IPS DF 6.9 (cell line): ENCODE measurements at regions not wholly inside any gene's neighbourhood (a gene's known extent, or its start where the extent isn't known, plus 50 kb on each side); places are given as distances from the start of the nearest gene placed in this dataset.

Source experiments
- DNase-seq: peaks from one replicate; pipeline ENCODE4 v3.0.0-alpha.2; 2013; ENCODE audit warnings: low read depth, low spot score
- H3K27ac ChIP-seq: one replicate; pipeline ENCODE4 v1.5.1; 2013; ENCODE audit warnings: low read length, control low read depth
- H3K27me3 ChIP-seq: 2 replicates; pipeline ENCODE4 v1.6.1; 2013; ENCODE audit warnings: mild to moderate bottlenecking, low read length; ENCODE audit not compliant: control insufficient read depth, insufficient read depth
- H3K36me3 ChIP-seq: 2 replicates; pipeline ENCODE4 v1.6.1; 2013; ENCODE audit warnings: low read length; ENCODE audit not compliant: control insufficient read depth, insufficient read depth
- H3K4me1 ChIP-seq: 2 replicates; pipeline ENCODE4 v1.6.1; 2013; ENCODE audit warnings: low read length; ENCODE audit not compliant: control insufficient read depth, insufficient read depth
- H3K4me3 ChIP-seq: 2 replicates; pipeline ENCODE4 v1.5.1; 2013; ENCODE audit warnings: mild to moderate bottlenecking, low read length
- H3K9me3 ChIP-seq: 2 replicates; pipeline ENCODE4 v1.6.1; 2013; ENCODE audit warnings: low read length, inconsistent platforms; ENCODE audit not compliant: control insufficient read depth, insufficient read depth
- WGBS: extraction: QIAGEN DNeasy Blood & Tissue Kit; methylation state at CpG from one replicate; pipeline ENCODE4 v1.1.7; 2013; ENCODE audit warnings: mixed read lengths, missing lambda C conversion rate; ENCODE audit not compliant: insufficient read length, insufficient coverage; 5-methylcytosine and 5-hydroxymethylcytosine counted together

DNA sequence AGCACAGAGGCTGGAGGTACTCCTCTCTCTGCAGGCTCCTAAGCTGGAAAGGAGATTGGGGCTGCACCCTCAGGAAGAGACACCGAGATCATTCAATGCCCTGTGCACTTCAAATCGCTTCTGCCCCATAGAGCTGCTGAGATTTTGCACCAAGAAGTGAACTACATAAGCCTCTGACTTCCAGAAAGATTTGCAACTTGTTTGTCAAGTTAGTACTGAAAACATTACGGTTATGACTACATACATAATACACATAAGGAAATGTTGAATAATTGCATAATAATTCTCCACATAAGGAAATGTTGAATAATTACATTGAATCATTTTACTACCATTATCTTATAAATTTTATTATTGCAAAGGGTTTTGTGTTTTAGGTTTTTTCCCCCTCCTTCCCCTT lies 120.3 kb upstream of the SASH1 start:
- Histone ChIP-seq H3K27me3 (no peaks in the 10 kb centered on the region), H3K4me3 (no peak overlapping the region), H3K4me1 (no peaks in the 10 kb centered on the region), H3K36me3 (no peaks in the 10 kb centered on the region), H3K27ac (no peak overlapping the region), H3K9me3 (no peaks in the 10 kb centered on the region)
- no peak for DNase-seq
- no CpG with 5 or more reads among the region's 3 CpGs for WGBS

DNA sequence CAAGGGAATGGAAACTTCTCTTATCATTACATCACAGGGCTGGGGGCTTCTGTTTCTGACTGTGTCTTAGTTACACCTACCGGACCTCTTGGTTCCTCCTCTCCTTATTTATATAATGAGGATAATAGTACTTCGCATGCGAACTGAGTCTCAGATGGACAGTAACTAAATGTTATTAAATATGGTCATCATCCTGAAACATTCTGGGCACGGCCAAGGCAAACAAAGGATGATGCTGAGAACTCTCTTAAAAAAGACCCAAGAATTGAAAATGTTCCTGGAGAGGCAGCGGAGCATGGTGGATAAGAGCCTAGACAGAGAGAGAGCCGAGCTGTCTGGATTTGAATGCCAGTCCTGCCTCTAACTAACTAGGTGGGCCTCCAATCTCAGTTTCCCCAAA lies 119.8 kb upstream of the SASH1 start:
- Histone ChIP-seq H3K36me3 (no peaks in the 10 kb centered on the region), H3K27me3 (no peaks in the 10 kb centered on the region), H3K9me3 (no peaks in the 10 kb centered on the region), H3K4me3 (no peak overlapping the region), H3K4me1 (no peaks in the 10 kb centered on the region), H3K27ac (no peak overlapping the region)
- no CpG with 5 or more reads among the region's 6 CpGs for WGBS
- DNase-seq = no peak

DNA sequence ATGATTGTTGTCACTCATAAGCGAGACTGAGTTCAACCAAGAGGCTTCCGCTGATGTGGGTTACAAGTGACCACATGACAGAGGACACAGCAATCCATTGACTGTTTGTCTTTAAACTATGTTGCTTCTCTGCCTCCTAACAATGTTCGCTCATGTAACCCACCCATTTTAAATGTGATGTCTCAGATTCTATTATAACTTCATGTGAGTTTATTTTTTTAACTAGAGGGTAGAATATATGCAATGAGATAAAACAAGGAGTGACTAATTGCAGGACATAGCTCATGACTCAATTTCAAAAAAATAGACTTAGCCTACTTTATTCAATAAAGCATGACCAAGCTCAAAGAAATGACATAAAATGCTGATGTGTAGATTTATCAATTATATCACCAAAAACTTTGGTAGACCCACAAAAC lies 119.2 kb upstream of the SASH1 start:
- DNase-seq = no peak
- no peak overlapping the region for H3K4me3 ChIP-seq
- no CpG with 5 or more reads among the region's 3 CpGs for WGBS
- H3K9me3 ChIP-seq = no peaks in the 10 kb centered on the region
- no peaks in the 10 kb centered on the region for H3K36me3 ChIP-seq
- no peaks in the 10 kb centered on the region for H3K27me3 ChIP-seq
- H3K27ac ChIP-seq = no peak overlapping the region
- H3K4me1 ChIP-seq = no peaks in the 10 kb centered on the region

DNA sequence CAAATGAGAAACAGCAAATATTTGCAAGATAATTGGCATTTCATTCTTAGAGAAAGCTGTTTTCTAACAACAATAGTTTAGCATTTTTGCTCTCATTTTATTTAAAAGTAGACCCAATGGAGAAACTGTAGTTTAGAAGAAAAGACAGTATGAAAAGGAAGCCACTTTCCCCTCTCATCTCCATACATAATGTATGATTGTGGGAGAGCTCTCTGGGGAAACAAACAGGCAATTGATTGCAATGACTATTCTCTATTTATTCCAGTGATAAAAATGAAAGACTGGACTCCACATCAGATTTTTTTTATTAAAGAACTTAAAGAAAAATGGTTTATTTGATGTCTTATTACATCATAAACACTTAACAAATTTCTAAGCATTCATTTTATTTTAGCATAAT lies 116.8 kb upstream of the SASH1 start:
- DNase-seq = no peak
- no peak overlapping the region for H3K27ac ChIP-seq
- H3K4me3 ChIP-seq = no peak overlapping the region
- H3K9me3 ChIP-seq = no peaks in the 10 kb centered on the region
- H3K4me1 ChIP-seq = no peaks in the 10 kb centered on the region
- no peaks in the 10 kb centered on the region for H3K27me3 ChIP-seq
- no peaks in the 10 kb centered on the region for H3K36me3 ChIP-seq

DNA sequence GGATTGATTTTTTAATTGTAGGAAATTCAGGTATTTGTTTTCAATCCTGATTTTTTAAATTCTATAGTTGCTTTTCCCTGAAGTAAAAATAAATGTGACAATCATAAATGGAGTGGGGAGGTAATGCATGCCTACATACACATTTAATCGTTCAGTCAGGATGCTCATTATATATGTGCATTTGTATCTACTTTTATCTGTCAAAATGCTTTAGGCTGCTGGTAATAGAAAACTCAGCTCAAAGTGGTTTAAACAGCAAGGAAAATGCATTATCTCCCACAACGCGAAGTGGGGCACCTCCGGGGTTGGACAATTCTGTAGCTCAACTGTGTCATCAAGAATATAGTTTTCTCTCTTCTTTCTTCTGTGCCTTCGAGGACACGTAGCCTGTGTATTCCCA lies 116.4 kb upstream of the SASH1 start:
- H3K27ac ChIP-seq = no peak overlapping the region
- no peaks in the 10 kb centered on the region for H3K27me3 ChIP-seq
- no peak overlapping the region for H3K4me3 ChIP-seq
- no peaks in the 10 kb centered on the region for H3K36me3 ChIP-seq
- no peaks in the 10 kb centered on the region for H3K4me1 ChIP-seq
- DNase-seq = no peak
- WGBS = no CpG with 5 or more reads among the region's 6 CpGs
- H3K9me3 ChIP-seq = no peaks in the 10 kb centered on the region

DNA sequence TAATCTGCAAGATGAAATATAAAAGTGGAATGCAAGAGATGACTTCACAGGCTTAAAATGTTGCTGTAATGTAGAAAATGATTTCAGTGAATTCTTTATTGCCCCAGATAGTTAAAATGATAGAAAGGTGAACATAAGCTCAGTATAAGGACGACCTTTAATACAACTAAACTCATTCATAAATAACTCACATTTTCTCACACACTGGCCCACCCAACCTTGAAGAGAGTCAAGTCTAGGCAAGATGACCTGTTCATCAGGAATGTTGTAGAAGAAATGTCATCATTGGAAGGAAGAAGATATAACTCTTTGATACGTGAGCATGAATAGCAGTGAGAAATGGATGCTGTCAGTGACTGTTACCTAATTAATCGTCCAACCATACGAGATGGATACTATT lies 111.1 kb upstream of the SASH1 start:
- no peaks in the 10 kb centered on the region for H3K27me3 ChIP-seq
- no CpG with 5 or more reads among the region's 4 CpGs for WGBS
- H3K4me3 ChIP-seq = no peak overlapping the region
- H3K27ac ChIP-seq = no peak overlapping the region
- DNase-seq = no peak
- H3K9me3 ChIP-seq = no peaks in the 10 kb centered on the region
- no peaks in the 10 kb centered on the region for H3K4me1 ChIP-seq
- H3K36me3 ChIP-seq = no peaks in the 10 kb centered on the region

DNA sequence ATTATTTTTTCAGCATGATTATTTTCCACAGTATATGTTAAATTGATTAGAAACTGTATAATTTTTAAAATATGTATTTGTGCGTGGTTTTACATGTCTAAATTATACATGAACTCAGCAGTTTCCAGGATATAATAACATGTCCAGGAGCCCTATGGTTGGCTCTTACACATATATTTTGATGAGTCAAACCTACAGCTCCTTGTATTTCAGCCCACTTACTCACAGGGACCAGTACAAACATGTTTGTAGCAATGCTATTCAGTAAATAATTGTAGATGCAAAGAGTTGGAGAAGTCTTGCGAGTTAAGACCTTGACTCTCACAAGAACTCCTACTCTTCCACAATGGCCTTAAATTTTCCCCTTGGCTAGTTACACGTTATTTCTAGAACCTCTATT lies 107.2 kb upstream of the SASH1 start:
- WGBS = no CpG with 5 or more reads among the region's 3 CpGs
- Histone ChIP-seq H3K9me3 (no peaks in the 10 kb centered on the region), H3K27ac (no peak overlapping the region), H3K4me3 (no peak overlapping the region), H3K27me3 (no peaks in the 10 kb centered on the region), H3K4me1 (no peaks in the 10 kb centered on the region), H3K36me3 (no peaks in the 10 kb centered on the region)
- DNase-seq = no peak

DNA sequence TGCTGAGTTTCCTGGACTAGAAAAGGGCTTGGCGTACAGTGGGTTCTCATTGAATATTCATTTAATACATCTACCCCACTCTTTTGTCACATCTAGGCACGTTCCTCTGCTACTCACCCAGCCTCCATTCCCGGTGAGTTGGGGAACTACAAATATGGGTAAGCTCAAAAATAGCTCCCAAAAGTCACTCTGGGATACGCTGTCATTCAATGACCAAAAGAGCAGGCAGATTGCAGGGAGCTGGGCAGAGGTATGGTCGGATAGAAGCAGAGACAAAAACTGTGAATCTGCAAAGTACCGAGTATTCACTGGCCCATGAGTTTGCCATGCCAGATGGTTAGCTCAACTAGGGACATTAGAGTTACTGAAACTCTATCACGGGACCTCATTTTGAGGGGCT lies 103.9 kb upstream of the SASH1 start:
- Histone ChIP-seq H3K27ac (no peak overlapping the region), H3K4me3 (no peak overlapping the region), H3K36me3 (no peaks in the 10 kb centered on the region), H3K4me1 (no peaks in the 10 kb centered on the region), H3K27me3 (no peaks in the 10 kb centered on the region), H3K9me3 (no peaks in the 10 kb centered on the region)
- DNase-seq = no peak
- WGBS = no CpG with 5 or more reads among the region's 7 CpGs

DNA sequence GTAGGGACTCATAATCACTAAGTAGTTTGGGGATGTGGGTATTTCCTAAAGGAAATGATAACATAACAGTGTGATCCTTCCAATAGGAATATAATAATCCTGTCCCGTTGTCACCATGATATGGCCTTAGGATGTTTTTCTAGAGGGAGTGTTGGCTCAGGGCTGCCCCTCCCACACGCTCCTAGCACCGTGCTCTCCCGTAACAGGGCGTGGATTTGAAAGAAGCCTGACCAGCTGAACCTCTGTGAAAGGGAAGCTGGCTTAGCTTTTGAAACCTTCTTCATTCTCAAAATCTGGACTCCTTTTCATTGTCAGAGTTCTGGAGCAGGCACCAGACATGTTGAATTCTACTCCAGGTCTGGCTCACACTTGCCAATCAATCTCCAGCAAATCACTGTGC lies 103.4 kb upstream of the SASH1 start:
- no peak for DNase-seq
- Histone ChIP-seq H3K27me3 (no peaks in the 10 kb centered on the region), H3K9me3 (no peaks in the 10 kb centered on the region), H3K4me3 (no peak overlapping the region), H3K4me1 (no peaks in the 10 kb centered on the region), H3K36me3 (no peaks in the 10 kb centered on the region), H3K27ac (no peak overlapping the region)
- WGBS = no CpG with 5 or more reads among the region's 5 CpGs

DNA sequence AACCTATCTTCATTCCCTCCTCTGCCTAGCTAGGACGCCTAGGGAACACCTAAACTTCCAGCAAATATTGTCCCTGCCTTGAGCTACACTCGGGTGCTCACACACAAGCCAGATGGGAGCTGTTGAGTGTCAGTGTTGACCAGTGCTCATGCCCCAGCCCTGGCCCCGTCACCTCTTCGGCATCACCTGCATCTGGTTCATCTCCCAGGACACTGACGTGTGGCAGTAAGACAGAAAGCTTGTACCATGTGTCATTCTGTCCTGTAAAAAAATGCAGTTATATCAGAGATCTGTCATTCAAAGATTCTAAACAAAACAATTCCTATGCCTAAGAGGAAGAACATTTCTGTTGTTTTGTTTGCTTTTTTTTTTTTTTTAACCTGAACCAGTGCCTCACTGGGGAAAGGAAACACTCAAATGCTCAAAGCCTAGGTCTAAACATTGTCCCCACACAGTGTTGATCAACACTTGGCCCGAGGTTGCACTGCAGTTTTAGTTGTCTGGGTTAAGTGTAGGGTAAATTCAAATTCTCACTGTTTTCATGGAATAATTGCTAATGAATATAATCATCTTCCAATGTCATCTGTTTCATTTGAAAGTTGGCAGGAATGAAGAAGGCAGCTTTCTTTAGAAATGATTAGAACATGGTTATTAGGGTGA lies 102.7 kb upstream of the SASH1 start:
- Histone ChIP-seq H3K9me3 (no peaks in the 10 kb centered on the region), H3K36me3 (no peaks in the 10 kb centered on the region), H3K4me3 (no peak overlapping the region), H3K4me1 (no peaks in the 10 kb centered on the region), H3K27ac (no peak overlapping the region), H3K27me3 (no peaks in the 10 kb centered on the region)
- WGBS = no CpG with 5 or more reads among the region's 6 CpGs
- no peak for DNase-seq

DNA sequence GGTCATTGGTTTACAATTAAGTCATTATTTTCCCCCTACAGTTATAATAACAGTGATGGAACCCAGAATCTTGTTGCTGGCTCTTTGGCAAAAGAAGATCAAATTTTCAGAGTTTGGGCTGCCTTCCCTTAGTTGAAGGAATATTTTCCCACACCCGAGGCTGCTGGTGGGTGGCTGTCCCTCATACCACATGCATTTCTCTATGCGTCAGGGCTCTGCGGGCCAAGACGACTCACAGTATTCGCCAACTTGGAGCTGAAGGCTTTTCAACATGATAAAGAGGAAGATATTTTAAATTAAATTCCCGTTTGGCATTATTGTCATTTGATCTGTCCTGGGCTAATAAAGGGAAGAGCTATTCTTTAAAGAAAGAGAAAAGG lies 102.2 kb upstream of the SASH1 start:
- Histone ChIP-seq H3K4me3 (no peak overlapping the region), H3K27me3 (no peaks in the 10 kb centered on the region), H3K4me1 (no peaks in the 10 kb centered on the region), H3K36me3 (no peaks in the 10 kb centered on the region), H3K27ac (no peak overlapping the region), H3K9me3 (no peaks in the 10 kb centered on the region)
- DNase-seq = no peak
- WGBS = no CpG with 5 or more reads among the region's 6 CpGs
